OCI-LY7 (cell line): ENCODE measurements at regions not wholly inside any gene's neighbourhood (a gene's known extent, or its start where the extent isn't known, plus 50 kb on each side); places are given as distances from the start of the nearest gene placed in this dataset.

Source experiments
- BruUV-seq: library from RNA; stranded (reverse); fragments of 400-500 nt; replicated peaks from 2 replicates; lab custom pipeline; 2021; lab: Mats Ljungman, UMichigan
- CTCF ChIA-PET: fragments of 300-600 bp; sonication (Branson Sonifier 250); formaldehyde crosslinking; loops from one replicate; lab custom pipeline; 2022; ENCODE audit warnings: antibody characterized with exemption; ENCODE audit not compliant: unreplicated experiment; lab: Charles Lee
- POLR2A ChIA-PET: fragments of 300-600 bp; sonication (Branson Sonifier 250); formaldehyde crosslinking; loops from one replicate; lab custom pipeline; 2022; ENCODE audit warnings: antibody characterized with exemption; lab: Charles Lee
- DNase-seq: peaks from one replicate; pipeline ENCODE4 v3.0.0-alpha.2; 2015; ENCODE audit warnings: low spot score
- H2AFZ ChIP-seq: fragments of 200-600 bp; sonication (generic), shearing (Covaris generic); 2 replicates; pipeline ENCODE4 v1.6.1; 2014; ENCODE audit warnings: mild to moderate bottlenecking, antibody characterized with exemption, low read length, moderate library complexity
- H3K27ac ChIP-seq: fragments of 200-600 bp; sonication (generic); 2 replicates; pipeline ENCODE4 v1.5.1; 2014; ENCODE audit warnings: mixed run types, low read depth, mild to moderate bottlenecking, moderate library complexity, low read length, inconsistent platforms; ENCODE audit not compliant: poor library complexity, severe bottlenecking
- H3K36me3 ChIP-seq: fragments of 200-600 bp; sonication (generic); 2 replicates; pipeline ENCODE4 v1.6.1; 2014; ENCODE audit warnings: mild to moderate bottlenecking, antibody characterized with exemption, low read length, moderate library complexity, mixed read lengths; ENCODE audit not compliant: insufficient read depth
- H3K4me1 ChIP-seq: fragments of 200-600 bp; sonication (generic); 2 replicates; pipeline ENCODE4 v1.5.1; 2014; ENCODE audit warnings: mild to moderate bottlenecking, low read length; ENCODE audit not compliant: insufficient read depth, poor library complexity, severe bottlenecking
- H3K4me2 ChIP-seq: fragments of 200-600 bp; sonication (generic); 2 replicates; pipeline ENCODE4 v1.6.1; 2014; ENCODE audit warnings: mild to moderate bottlenecking, low read length
- H3K4me3 ChIP-seq: fragments of 200-600 bp; sonication (generic); 2 replicates; pipeline ENCODE4 v1.5.1; 2014; ENCODE audit warnings: mild to moderate bottlenecking, low read depth, low read length; ENCODE audit not compliant: poor library complexity, severe bottlenecking
- H3K79me2 ChIP-seq: fragments of 200-600 bp; sonication (generic); 2 replicates; pipeline ENCODE4 v1.6.1; 2016; ENCODE audit warnings: low read depth, mild to moderate bottlenecking, low read length, moderate library complexity, mixed read lengths; ENCODE audit not compliant: insufficient read depth
- H3K9me2 ChIP-seq: fragments of 200-600 bp; sonication (generic); 2 replicates; pipeline ENCODE4 v1.6.1; 2016; ENCODE audit warnings: mild to moderate bottlenecking, low read length, mixed read lengths; ENCODE audit not compliant: insufficient read depth
- H3K9me3 ChIP-seq: fragments of 200-600 bp; sonication (generic); 2 replicates; pipeline ENCODE4 v1.6.1; 2014; ENCODE audit warnings: mild to moderate bottlenecking, mixed run types, low read length, mixed read lengths
- H4K20me1 ChIP-seq: fragments of 200-600 bp; sonication (generic); 2 replicates; pipeline ENCODE4 v1.6.1; 2014; ENCODE audit warnings: mild to moderate bottlenecking, antibody characterized with exemption, low read length, moderate library complexity, mixed read lengths; ENCODE audit not compliant: insufficient read depth
- EZH2phosphoT487 ChIP-seq: fragments of 200-600 bp; sonication (generic); IDR thresholded peaks from 2 replicates; pipeline ENCODE4 v1.6.1; 2018; ENCODE audit warnings: low read depth, borderline replicate concordance, mild to moderate bottlenecking, mixed run types, antibody characterized with exemption, low read length, moderate library complexity, mixed read lengths
- intact Hi-C: fragments of 100-400 bp; cut with micrococcal nuclease; formaldehyde crosslinking; loops from one replicate; pipeline ENCODE4 v1.10.0; 2022; ENCODE audit not compliant: unreplicated experiment
- TF ChIP-seq, protein P1 (sequence below): fragments of 200-600 bp; sonication (generic); conservative IDR thresholded peaks from 2 replicates; pipeline ENCODE4 v1.5.1; 2014; ENCODE audit warnings: mild to moderate bottlenecking, antibody characterized with exemption, low read length, moderate library complexity, mixed read lengths

DNA sequence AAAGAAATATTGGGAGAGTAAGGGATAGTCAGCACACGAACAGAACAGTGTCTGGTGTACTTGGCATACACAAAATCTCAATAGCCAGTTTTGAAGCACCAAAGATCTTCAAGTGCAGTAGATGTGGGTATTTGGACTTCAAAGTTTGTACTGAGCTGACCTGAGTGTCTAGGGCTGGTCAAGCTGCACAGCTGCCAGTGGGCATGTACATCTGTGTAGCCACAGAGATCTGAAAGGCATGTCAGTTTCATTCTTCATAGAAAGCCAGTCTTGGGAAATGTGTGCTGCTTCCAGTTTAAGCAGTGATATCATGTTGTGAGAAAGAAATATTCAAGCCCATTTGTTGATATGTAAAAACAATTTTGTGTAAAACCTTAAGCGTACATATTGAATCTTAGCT is 279.0 kb upstream of the SYT10 start:
- Histone ChIP-seq H3K4me3 (no peak overlapping the region), H3K27ac (no peak overlapping the region), H3K36me3 (no peaks in the 10 kb centered on the region), H3K4me2 (no peak overlapping the region), H4K20me1 (no peaks in the 10 kb centered on the region), H3K9me3 (no peaks in the 10 kb centered on the region), H2AFZ (no peak overlapping the region), H3K79me2 (no peaks in the 10 kb centered on the region), H3K4me1 (no peaks in the 10 kb centered on the region), H3K9me2 (no peaks in the 10 kb centered on the region)
- ChIA-PET POLR2A (interaction anchor here (0.5 kb wide), 1 partner anchor 11 kb away, joined by 3 read pairs; no protein-coding TSS in a partner anchor), CTCF (no interaction called here)
- intact Hi-C loops: no loop called here
- no peak for DNase-seq
- BruUV-seq: no TSS peak
- TF ChIP-seq EZH2phosphoT487: no peak
- TF ChIP-seq, protein P1, sequence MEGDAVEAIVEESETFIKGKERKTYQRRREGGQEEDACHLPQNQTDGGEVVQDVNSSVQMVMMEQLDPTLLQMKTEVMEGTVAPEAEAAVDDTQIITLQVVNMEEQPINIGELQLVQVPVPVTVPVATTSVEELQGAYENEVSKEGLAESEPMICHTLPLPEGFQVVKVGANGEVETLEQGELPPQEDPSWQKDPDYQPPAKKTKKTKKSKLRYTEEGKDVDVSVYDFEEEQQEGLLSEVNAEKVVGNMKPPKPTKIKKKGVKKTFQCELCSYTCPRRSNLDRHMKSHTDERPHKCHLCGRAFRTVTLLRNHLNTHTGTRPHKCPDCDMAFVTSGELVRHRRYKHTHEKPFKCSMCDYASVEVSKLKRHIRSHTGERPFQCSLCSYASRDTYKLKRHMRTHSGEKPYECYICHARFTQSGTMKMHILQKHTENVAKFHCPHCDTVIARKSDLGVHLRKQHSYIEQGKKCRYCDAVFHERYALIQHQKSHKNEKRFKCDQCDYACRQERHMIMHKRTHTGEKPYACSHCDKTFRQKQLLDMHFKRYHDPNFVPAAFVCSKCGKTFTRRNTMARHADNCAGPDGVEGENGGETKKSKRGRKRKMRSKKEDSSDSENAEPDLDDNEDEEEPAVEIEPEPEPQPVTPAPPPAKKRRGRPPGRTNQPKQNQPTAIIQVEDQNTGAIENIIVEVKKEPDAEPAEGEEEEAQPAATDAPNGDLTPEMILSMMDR: no peak

DNA sequence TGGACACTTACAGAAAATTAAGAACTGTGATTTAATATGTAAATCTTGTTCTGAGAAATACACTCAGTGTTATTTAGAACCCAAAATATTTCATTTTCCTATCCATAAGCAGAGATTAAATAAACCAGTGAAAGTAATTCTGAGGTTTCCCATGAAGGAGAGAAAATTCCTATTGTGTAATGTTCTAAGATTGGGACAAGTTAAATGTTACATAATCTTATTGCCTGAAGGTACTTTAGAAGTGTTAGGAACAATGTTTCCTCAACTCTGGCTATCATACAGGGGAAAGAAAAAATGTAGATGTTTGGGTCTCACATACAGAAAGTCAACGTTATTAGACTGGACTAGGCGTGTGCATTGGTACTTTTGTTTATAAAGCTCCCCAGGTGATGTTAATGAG is 281.9 kb upstream of the SYT10 start:
- POLR2A ChIA-PET: no interaction called here
- H3K36me3 ChIP-seq: no peaks in the 10 kb centered on the region

GRCh38 chr12:33724867-33725266 is 285.2 kb upstream of the SYT10 start:
- H3K4me2 ChIP-seq: no peak overlapping the region
- no peaks in the 10 kb centered on the region for H4K20me1 ChIP-seq
- H3K27ac ChIP-seq: no peak overlapping the region
- no peaks in the 10 kb centered on the region for H3K4me1 ChIP-seq
- intact Hi-C loops: no loop called here
- ChIA-PET POLR2A (no interaction called here), CTCF (no interaction called here)
- DNase-seq: no peak
- BruUV-seq: no TSS peak
- TF ChIP-seq, protein P1: no peak
- no peak for TF ChIP-seq EZH2phosphoT487
- no peak overlapping the region for H2AFZ ChIP-seq
- no peaks in the 10 kb centered on the region for H3K79me2 ChIP-seq
- no peaks in the 10 kb centered on the region for H3K9me3 ChIP-seq
- no peak overlapping the region for H3K4me3 ChIP-seq
- H3K36me3 ChIP-seq: no peaks in the 10 kb centered on the region
- no peaks in the 10 kb centered on the region for H3K9me2 ChIP-seq

More for the DNA sequence above, 281.9 kb upstream of the SYT10 start:
- no peak overlapping the region for H3K4me3 ChIP-seq
- intact Hi-C loops: no loop called here
- H3K27ac ChIP-seq: no peak overlapping the region
- H3K4me1 ChIP-seq: no peaks in the 10 kb centered on the region
- TF ChIP-seq, protein P1: no peak
- no peak for TF ChIP-seq EZH2phosphoT487
- H3K9me2 ChIP-seq: no peaks in the 10 kb centered on the region
- H3K4me2 ChIP-seq: no peak overlapping the region
- H3K9me3 ChIP-seq: no peaks in the 10 kb centered on the region
- H3K79me2 ChIP-seq: no peaks in the 10 kb centered on the region
- no peak for DNase-seq
- H4K20me1 ChIP-seq: no peaks in the 10 kb centered on the region
- H2AFZ ChIP-seq: no peak overlapping the region
- CTCF ChIA-PET: no interaction called here
- no TSS peak for BruUV-seq
